ENCODE measurements at regions not wholly inside any gene's neighbourhood (a gene's known extent, or its start where the extent isn't known, plus 50 kb on each side); places are given as distances from the start of the nearest gene placed in this dataset.

DNA sequence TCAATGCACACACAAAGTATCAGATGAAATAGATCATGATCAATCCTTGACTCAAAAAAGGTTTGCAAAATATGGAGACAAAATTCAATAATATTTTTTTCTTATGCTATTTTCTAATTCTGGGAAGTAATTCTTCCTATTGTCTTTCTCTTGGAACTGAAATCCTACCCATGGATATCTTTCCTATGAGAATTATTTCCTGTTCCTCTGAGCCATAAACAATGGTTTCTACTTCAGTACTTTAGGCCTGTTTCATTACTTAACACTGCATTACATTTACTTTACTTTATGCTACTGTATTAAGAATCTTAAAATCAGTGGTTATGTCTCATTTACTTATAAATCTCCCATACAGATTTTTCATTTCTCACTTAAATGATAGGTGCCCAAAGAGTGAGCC, 1025.4 kb upstream of the ACO1 start:
- intact Hi-C loops (cut with micrococcal nuclease; ENCODE audit: unreplicated experiment) (no loop called here), in situ Hi-C loops (cut with MboI) (no loop called here)
- no peaks in the 10 kb centered on the region for H4K20me1 ChIP-seq (ENCODE audit: control insufficient read depth, insufficient read depth)
- DNase-seq (ENCODE audit: low read depth, low spot score) (no peak), ATAC-seq (no peak), FAIRE-seq (no peak)
- ChIA-PET POLR2A (no interaction called here), CTCF (no interaction called here), RAD21 (ENCODE audit: unreplicated experiment) (no interaction called here), SMC1A (ENCODE audit: uncharacterized antibody, unreplicated experiment) (no interaction called here)
- TF ChIP-seq TAF1 (IDR thresholded peaks at IDR 0.05; ENCODE audit: borderline replicate concordance, low read depth, low read length) (no peak), ZNF384 (IDR thresholded peaks at IDR 0.05; ENCODE audit: borderline replicate concordance, low read depth, low read length) (no peak), POU2F2 (IDR thresholded peaks at IDR 0.05; ENCODE audit: borderline replicate concordance, low read depth, low read length) (no peak), RFX5 (IDR thresholded peaks at IDR 0.05; ENCODE audit: low read depth, low read length) (no peak), SIN3A (IDR thresholded peaks at IDR 0.05; ENCODE audit: low read depth, low read length) (no peak), NFYA (IDR thresholded peaks at IDR 0.05; ENCODE audit: borderline replicate concordance, low read depth, low read length) (no peak), POLR2AphosphoS2 (IDR thresholded peaks at IDR 0.05; ENCODE audit: low read depth, low read length) (no peak), CEBPB (IDR thresholded peaks at IDR 0.05; ENCODE audit: borderline replicate concordance in 1 of 2, low read depth in 2 of 2, low read length in 2 of 2) (no peak), MYC (IDR thresholded peaks at IDR 0.05; ENCODE audit: insufficient read depth, insufficient read length, insufficient replicate concordance, low read length, severe bottlenecking) (no peak), CHD4 (IDR thresholded peaks at IDR 0.05) (no peak)
- TF ChIP-seq, protein P1, sequence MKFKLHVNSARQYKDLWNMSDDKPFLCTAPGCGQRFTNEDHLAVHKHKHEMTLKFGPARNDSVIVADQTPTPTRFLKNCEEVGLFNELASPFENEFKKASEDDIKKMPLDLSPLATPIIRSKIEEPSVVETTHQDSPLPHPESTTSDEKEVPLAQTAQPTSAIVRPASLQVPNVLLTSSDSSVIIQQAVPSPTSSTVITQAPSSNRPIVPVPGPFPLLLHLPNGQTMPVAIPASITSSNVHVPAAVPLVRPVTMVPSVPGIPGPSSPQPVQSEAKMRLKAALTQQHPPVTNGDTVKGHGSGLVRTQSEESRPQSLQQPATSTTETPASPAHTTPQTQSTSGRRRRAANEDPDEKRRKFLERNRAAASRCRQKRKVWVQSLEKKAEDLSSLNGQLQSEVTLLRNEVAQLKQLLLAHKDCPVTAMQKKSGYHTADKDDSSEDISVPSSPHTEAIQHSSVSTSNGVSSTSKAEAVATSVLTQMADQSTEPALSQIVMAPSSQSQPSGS (IDR thresholded peaks at IDR 0.05; ENCODE audit: low read length): no peak
- TF ChIP-seq, protein P2, sequence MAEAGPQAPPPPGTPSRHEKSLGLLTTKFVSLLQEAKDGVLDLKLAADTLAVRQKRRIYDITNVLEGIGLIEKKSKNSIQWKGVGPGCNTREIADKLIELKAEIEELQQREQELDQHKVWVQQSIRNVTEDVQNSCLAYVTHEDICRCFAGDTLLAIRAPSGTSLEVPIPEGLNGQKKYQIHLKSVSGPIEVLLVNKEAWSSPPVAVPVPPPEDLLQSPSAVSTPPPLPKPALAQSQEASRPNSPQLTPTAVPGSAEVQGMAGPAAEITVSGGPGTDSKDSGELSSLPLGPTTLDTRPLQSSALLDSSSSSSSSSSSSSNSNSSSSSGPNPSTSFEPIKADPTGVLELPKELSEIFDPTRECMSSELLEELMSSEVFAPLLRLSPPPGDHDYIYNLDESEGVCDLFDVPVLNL (IDR thresholded peaks at IDR 0.05; ENCODE audit: low read depth, low read length): no peak
- TF ChIP-seq, protein P3, sequence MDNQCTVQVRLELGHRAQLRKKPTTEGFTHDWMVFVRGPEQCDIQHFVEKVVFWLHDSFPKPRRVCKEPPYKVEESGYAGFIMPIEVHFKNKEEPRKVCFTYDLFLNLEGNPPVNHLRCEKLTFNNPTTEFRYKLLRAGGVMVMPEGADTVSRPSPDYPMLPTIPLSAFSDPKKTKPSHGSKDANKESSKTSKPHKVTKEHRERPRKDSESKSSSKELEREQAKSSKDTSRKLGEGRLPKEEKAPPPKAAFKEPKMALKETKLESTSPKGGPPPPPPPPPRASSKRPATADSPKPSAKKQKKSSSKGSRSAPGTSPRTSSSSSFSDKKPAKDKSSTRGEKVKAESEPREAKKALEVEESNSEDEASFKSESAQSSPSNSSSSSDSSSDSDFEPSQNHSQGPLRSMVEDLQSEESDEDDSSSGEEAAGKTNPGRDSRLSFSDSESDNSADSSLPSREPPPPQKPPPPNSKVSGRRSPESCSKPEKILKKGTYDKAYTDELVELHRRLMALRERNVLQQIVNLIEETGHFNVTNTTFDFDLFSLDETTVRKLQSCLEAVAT (IDR thresholded peaks at IDR 0.05): no peak
- TF ChIP-seq, protein P4, sequence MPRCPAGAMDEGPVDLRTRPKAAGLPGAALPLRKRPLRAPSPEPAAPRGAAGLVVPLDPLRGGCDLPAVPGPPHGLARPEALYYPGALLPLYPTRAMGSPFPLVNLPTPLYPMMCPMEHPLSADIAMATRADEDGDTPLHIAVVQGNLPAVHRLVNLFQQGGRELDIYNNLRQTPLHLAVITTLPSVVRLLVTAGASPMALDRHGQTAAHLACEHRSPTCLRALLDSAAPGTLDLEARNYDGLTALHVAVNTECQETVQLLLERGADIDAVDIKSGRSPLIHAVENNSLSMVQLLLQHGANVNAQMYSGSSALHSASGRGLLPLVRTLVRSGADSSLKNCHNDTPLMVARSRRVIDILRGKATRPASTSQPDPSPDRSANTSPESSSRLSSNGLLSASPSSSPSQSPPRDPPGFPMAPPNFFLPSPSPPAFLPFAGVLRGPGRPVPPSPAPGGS (IDR thresholded peaks at IDR 0.05; ENCODE audit: borderline replicate concordance, insufficient read depth, low read depth, low read length, poor library complexity, severe bottlenecking): no peak
- H3K9ac ChIP-seq (ENCODE audit: control insufficient read depth, insufficient read depth, low read length): no peak overlapping the region
- H3K9me3 ChIP-seq (replicated peaks; ENCODE audit: control insufficient read depth, insufficient read depth, low read length): no peaks in the 10 kb centered on the region
- H2AFZ ChIP-seq (ENCODE audit: control insufficient read depth, low read depth, low read length): no peak overlapping the region
- no peak overlapping the region for H3K4me3 ChIP-seq
- no peaks in the 10 kb centered on the region for H3K27me3 ChIP-seq (replicated peaks in 1 of 2; ENCODE audit: control insufficient read depth in 2 of 2, insufficient read depth in 2 of 2, low read length in 1 of 2)
- H3K27ac ChIP-seq (ENCODE audit: control insufficient read depth, insufficient read depth): no peak overlapping the region
- BruUV-seq (replicated peaks): no TSS peak
- no peaks in the 10 kb centered on the region for H3K79me2 ChIP-seq (ENCODE audit: control insufficient read depth, insufficient read depth, low read length)
- no peaks in the 10 kb centered on the region for H3K4me1 ChIP-seq (ENCODE audit: control insufficient read depth, insufficient read depth, low read length)
- H3K36me3 ChIP-seq (ENCODE audit: control insufficient read depth in 2 of 2, insufficient read depth in 2 of 2, low read length in 1 of 2): no peaks in the 10 kb centered on the region
- no peak overlapping the region for H3K4me2 ChIP-seq (ENCODE audit: control insufficient read depth, insufficient read depth)
